ENCODE measurements at regions not wholly inside any gene's neighbourhood (a gene's known extent, or its start where the extent isn't known, plus 50 kb on each side); places are given as distances from the start of the nearest gene placed in this dataset.

GRCh38 chr22:44575381-44576268, 77.6 kb upstream of the RTL6 start (continued):
- TF ChIP-seq ZBTB40 (IDR thresholded peaks at IDR 0.05; ENCODE audit: borderline replicate concordance), result no peak
- TF ChIP-seq CEBPB (IDR thresholded peaks at IDR 0.05; ENCODE audit: borderline replicate concordance in 1 of 2, low read depth in 2 of 2, low read length in 2 of 2), result no peak
- TF ChIP-seq NFXL1 (IDR thresholded peaks at IDR 0.05; ENCODE audit: borderline replicate concordance), result no peak

GRCh38 chr22:44574640-44575380, 76.8 kb upstream of the RTL6 start:
- Histone ChIP-seq H3K4me2 (ENCODE audit: control insufficient read depth, insufficient read depth) (no peak overlapping the region), H4K20me1 (ENCODE audit: control insufficient read depth, insufficient read depth) (no peaks in the 10 kb centered on the region; the same call in 1 of the 2 replicates), H3K9me3 (replicated peaks; ENCODE audit: control insufficient read depth, insufficient read depth, low read length) (no peaks in the 10 kb centered on the region), H3K9ac (ENCODE audit: control insufficient read depth, insufficient read depth, low read length) (no peak overlapping the region), H3K36me3 (ENCODE audit: control insufficient read depth in 2 of 2, insufficient read depth in 2 of 2, low read length in 1 of 2) (no peaks in the 10 kb centered on the region), H3K27me3 (replicated peaks in 1 of 2; ENCODE audit: control insufficient read depth in 2 of 2, insufficient read depth in 2 of 2, low read length in 1 of 2) (peaks cover 0 to 5% of the 10 kb centered on the region in 2 experiments; a peak in 3 of 4 replicates), H2AFZ (ENCODE audit: control insufficient read depth, low read depth, low read length) (no peak overlapping the region), H3K4me1 (ENCODE audit: control insufficient read depth, insufficient read depth, low read length) (no peaks in the 10 kb centered on the region), H3K4me3 (no peak overlapping the region), H3K27ac (ENCODE audit: control insufficient read depth, insufficient read depth) (no peak overlapping the region), H3K79me2 (ENCODE audit: control insufficient read depth, insufficient read depth, low read length) (no peaks in the 10 kb centered on the region)
- BruUV-seq (replicated peaks), result no TSS peak
- RAD21 ChIA-PET (ENCODE audit: unreplicated experiment), result no interaction called here
- intact Hi-C loops (cut with micrococcal nuclease; ENCODE audit: unreplicated experiment), result no loop called here
- in situ Hi-C loops (cut with MboI), result no loop called here
- DNase-seq (ENCODE audit: low read depth, low spot score) (no peak), ATAC-seq (no peak), FAIRE-seq (no peak)
- POLR2A ChIA-PET, result no interaction called here
- 33% methylated on average over 17 of the region's 17 CpGs for WGBS (ENCODE audit: insufficient coverage, insufficient replicate concordance, low lambda C conversion rate, missing lambda C conversion rate)
- SMC1A ChIA-PET (ENCODE audit: uncharacterized antibody, unreplicated experiment), result no interaction called here
- CTCF ChIA-PET, result no interaction called here
- no peak for TF ChIP-seq CUX1 (IDR thresholded peaks at IDR 0.05; ENCODE audit: insufficient replicate concordance, low read depth, low read length)
- TF ChIP-seq BRCA1 (IDR thresholded peaks at IDR 0.05; ENCODE audit: low read depth, low read length), result no peak
- no peak for TF ChIP-seq NR2C2 (IDR thresholded peaks at IDR 0.05; ENCODE audit: borderline replicate concordance, control insufficient read depth, insufficient read length, low read depth)
- no peak for TF ChIP-seq LARP7 (IDR thresholded peaks at IDR 0.05)
- no peak for TF ChIP-seq CTCF (IDR thresholded peaks at IDR 0.05 in 2 of 3, conservative IDR thresholded peaks at IDR 0.05 in 1 of 3; ENCODE audit: control insufficient read depth in 2 of 3, extremely low read depth in 1 of 3, insufficient read depth in 1 of 3, low read depth in 3 of 3, low read length in 3 of 3)
